ENCODE measurements at regions not wholly inside any gene's neighbourhood (a gene's known extent, or its start where the extent isn't known, plus 50 kb on each side); places are given as distances from the start of the nearest gene placed in this dataset.

- WGBS (ENCODE audit: extremely low coverage, insufficient read length, low lambda C conversion rate), result no CpG with 5 or more reads among the region's 11 CpGs
- no peak overlapping the region for H3K4me2 ChIP-seq (ENCODE audit: insufficient read depth, insufficient read length, low read length)
- no peak overlapping the region for H4K5ac ChIP-seq (ENCODE audit: insufficient read length, low read depth, low read length)
- no peaks in the 10 kb centered on the region for H3K79me2 ChIP-seq (ENCODE audit: insufficient read depth, low read length)
- peak overlapping the region in 1 of 3 experiments; percentile 55; a peak in 1 of 7 replicates for H3K27ac Mint-ChIP-seq
- H3K27me3 Mint-ChIP-seq (ENCODE audit: low read depth), result peaks cover 65% of the 10 kb centered on the region
- no peak overlapping the region for H3K9ac ChIP-seq (ENCODE audit: extremely low read depth, insufficient read length, low read length)
- no peaks in the 10 kb centered on the region; a peak in 1 of 5 replicates for H3K9me3 Mint-ChIP-seq
- H2BK12ac ChIP-seq (ENCODE audit: insufficient read length, low read depth, low read length), result no peak overlapping the region
- no peak overlapping the region for H3K4me3 Mint-ChIP-seq
- H2BK15ac ChIP-seq (ENCODE audit: low read depth, low read length), result no peak overlapping the region
- no peak overlapping the region for H3K56ac ChIP-seq (ENCODE audit: insufficient read length, low read depth, low read length)
- no peaks in the 10 kb centered on the region; the same call in 1 of the 2 replicates for H3K27me3 ChIP-seq (ENCODE audit: insufficient read depth, low read length)
- no peak overlapping the region for H3K14ac ChIP-seq (ENCODE audit: insufficient read depth, low read length)
- H2BK120ac ChIP-seq (ENCODE audit: low read depth, low read length, poor library complexity, severe bottlenecking), result no peak overlapping the region
- TF ChIP-seq, protein P1, sequence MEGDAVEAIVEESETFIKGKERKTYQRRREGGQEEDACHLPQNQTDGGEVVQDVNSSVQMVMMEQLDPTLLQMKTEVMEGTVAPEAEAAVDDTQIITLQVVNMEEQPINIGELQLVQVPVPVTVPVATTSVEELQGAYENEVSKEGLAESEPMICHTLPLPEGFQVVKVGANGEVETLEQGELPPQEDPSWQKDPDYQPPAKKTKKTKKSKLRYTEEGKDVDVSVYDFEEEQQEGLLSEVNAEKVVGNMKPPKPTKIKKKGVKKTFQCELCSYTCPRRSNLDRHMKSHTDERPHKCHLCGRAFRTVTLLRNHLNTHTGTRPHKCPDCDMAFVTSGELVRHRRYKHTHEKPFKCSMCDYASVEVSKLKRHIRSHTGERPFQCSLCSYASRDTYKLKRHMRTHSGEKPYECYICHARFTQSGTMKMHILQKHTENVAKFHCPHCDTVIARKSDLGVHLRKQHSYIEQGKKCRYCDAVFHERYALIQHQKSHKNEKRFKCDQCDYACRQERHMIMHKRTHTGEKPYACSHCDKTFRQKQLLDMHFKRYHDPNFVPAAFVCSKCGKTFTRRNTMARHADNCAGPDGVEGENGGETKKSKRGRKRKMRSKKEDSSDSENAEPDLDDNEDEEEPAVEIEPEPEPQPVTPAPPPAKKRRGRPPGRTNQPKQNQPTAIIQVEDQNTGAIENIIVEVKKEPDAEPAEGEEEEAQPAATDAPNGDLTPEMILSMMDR (conservative IDR thresholded peaks at IDR 0.05), result no peak
- H3T11ph ChIP-seq (ENCODE audit: low read length), result no peak overlapping the region
- no peak overlapping the region for H4K8ac ChIP-seq (replicated peaks; ENCODE audit: insufficient read length, low read depth, low read length)
- no peaks in the 10 kb centered on the region for H3K9me3 ChIP-seq (ENCODE audit: control insufficient read depth, low read depth, low read length)
- no peaks in the 10 kb centered on the region for H4K20me1 ChIP-seq (ENCODE audit: control insufficient read depth, insufficient read depth, insufficient read length)
- peak; percentile 55 for DNase-seq
- H4K91ac ChIP-seq (ENCODE audit: insufficient read length, low read depth, low read length), result no peak overlapping the region
- peaks cover 11 to 14% of the 10 kb centered on the region in 2 experiments; a peak in 3 of 4 replicates for H3K4me1 Mint-ChIP-seq
- no peaks in the 10 kb centered on the region for H3K4me1 ChIP-seq (ENCODE audit: insufficient read depth, low read length)
- no peak overlapping the region for H3K18ac ChIP-seq (ENCODE audit: insufficient read length, low read depth, low read length)
- H2BK5ac ChIP-seq (ENCODE audit: insufficient read length, low read length), result no peak overlapping the region
- H2AFZ ChIP-seq (ENCODE audit: low read length), result no peak overlapping the region
- H3K23ac ChIP-seq (ENCODE audit: insufficient read length, low read depth, low read length), result no peak overlapping the region
- no peak overlapping the region for H3K4ac ChIP-seq (ENCODE audit: low read depth, low read length)
- H3K27ac ChIP-seq (ENCODE audit: insufficient read length, low read depth, low read length), result no peak overlapping the region
- no peaks in the 10 kb centered on the region for H3K36me3 Mint-ChIP-seq (ENCODE audit: insufficient read depth in 1 of 3, low read depth in 3 of 3)
- H2BK20ac ChIP-seq (ENCODE audit: low read depth, low read length, poor library complexity, severe bottlenecking), result no peak overlapping the region
- no peaks in the 10 kb centered on the region for H3K79me1 ChIP-seq (ENCODE audit: insufficient read depth, low read depth, low read length, poor library complexity, severe bottlenecking)
- no peaks in the 10 kb centered on the region for H3K23me2 ChIP-seq (ENCODE audit: insufficient read length, low read depth, low read length, poor library complexity, severe bottlenecking)
- no peak overlapping the region for H2AK5ac ChIP-seq (ENCODE audit: insufficient read length, low read length)
These were observed 75.6 kb upstream of the TCERG1L start for GRCh38 chr10:131387018-131387529.
